ENCODE measurements at regions not wholly inside any gene's neighbourhood (a gene's known extent, or its start where the extent isn't known, plus 50 kb on each side); places are given as distances from the start of the nearest gene placed in this dataset.

DNA sequence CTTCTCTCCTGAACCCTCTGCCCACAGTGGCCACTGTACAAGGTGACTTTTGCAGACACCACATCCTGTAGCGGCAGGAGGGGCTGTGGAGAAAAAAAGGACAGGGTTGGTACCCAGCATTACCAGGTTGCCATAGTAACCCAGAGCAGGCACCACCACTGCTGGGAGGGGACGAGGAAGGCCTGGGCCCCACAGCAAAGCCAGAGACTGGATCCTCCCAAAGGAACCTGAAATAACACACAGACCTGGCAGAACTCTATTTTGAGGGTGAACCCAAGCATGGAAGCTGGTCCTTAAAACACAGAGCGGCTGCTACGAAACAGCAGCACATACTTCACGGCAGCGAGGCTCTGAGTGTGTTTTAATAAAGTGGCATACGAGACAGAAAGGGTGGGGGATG lies 380.6 kb downstream of the CTTN start:
- DNase-seq: no peak

DNA sequence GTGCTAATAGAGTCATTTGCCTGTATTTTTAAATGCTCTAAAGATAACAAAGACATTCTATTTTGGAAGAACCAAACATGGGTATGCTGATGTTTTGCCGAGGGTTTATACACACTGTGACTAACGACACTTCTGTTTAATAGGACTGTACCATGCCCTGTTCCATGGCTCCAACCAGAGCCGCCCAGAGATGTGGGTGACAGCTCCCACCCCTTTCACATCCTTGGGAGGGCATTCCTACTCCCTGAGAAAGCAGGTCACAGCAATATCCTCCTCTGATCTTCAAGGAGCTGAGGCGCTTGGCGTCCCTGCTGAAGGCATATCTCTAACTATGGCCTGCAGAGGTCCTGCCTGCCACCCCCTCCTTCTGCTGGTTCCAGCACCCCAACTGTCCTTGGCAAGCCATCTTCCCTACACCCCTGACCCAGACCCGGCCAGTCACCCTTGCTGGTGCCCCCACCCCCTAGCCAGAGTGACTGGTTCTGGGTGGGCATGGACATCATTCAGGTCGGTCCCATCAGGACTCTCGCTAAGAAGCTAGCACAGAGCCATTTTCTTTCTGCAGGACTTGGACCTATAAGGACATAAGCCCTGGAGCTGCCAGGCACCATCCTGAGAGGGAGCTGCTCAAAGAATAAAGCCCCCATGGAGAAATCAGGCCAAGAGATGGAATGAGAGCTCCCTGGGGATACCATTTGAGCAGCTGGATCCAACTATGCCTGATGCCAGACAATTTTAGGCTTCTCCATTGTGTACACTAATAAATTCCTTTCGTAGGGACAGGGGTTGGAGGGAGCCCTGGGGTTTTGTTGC lies 381.3 kb downstream of the CTTN start:
- DNase-seq: no peak

DNA sequence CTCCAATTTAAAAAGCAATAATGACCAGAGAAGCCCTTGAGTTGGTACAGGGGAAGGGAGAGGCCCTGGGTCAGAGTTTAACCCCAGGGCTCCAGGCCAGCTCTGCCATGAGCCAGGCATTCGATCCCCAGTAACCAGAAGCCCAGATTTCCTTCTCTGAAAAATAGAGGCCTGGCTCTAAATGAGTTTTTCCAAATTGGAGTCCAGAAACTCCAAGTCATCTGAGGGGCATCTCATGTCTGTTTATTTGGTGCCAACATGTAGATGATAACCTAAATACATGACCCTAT lies 381.9 kb downstream of the CTTN start:
- DNase-seq: no peak

DNA sequence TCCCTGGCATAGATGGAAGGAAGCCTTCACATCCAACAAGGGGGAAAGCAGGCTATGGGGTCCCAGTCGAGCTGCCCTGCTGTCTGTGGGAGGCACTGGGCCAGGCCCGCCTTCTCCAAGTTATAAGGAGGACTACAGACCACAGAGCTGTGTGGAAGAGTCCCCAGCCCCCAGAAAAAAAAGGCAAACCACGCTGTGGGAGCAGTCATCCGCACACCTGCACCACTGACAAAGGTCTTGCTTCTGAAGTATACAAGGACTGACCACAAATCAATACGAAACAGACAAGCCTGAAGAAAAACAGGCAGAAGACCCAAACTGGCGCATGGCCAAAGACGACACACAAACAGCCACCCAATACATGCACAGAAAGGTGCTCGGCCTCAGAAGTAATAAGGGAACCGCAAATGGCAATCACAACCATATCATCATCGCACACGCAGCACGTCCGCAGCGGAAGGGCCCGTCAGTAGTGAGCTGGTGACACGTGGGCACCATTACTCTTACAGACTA lies 384.1 kb downstream of the CTTN start:
- DNase-seq: no peak

DNA sequence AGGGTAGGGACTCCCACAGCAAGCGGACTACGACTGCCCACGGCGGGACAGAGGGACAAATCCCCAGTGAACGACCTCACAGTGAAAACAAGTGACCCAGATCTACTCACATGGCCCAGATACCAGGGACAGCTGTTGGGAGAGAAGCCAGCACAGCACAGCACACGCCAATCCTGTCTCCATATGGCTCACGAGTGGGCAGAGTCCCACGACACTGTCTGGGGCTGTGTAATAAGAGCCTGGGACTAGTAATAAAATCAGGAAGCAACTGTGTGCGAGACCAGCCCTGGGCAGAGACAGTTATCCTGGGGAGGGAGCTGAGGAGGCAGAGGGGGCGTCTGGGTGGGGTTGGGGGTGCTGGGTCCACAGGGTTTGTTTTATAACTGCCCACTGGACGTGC lies 385.0 kb downstream of the CTTN start:
- DNase-seq: no peak

DNA sequence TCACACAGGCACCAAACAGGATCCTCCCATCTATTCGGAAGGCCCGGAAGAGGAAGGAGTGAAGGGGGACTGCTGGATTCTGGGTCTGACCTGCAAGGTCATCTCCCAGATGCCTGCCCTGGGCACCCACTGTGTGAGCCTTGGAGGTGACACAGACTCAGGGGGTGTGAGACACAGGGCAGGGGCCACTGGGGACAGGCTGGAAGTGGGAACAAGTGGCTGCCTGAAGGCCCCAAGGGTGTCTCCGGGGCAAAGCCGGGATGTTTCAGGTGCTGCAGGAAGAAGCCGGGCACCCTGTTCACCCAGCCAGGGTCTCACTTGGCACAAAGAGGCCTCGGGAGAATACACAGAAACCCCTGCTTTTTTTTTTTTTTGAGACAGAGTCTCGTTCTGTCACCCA lies 385.5 kb downstream of the CTTN start:
- DNase-seq: no peak

DNA sequence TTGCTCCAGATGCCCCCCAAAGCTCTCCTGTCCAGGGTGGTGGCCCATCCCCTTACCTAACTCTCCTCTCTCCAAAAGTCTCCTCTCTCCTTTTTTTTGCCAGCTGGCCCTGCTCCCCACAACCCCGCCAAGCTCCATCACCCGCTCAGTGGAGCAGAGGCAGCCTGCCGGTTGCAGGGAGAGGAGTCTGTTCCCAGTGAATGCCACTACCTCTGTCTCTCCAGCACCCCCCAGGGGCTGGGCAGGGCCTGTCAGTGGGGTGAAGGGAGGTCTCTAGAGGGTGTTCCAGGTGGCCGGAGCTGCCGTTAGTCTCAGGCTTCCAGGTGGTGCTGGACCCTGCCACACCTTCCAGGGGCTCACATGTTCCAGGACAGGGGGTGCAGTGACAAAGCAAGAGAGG lies 387.0 kb downstream of the CTTN start:
- DNase-seq: no peak

DNA sequence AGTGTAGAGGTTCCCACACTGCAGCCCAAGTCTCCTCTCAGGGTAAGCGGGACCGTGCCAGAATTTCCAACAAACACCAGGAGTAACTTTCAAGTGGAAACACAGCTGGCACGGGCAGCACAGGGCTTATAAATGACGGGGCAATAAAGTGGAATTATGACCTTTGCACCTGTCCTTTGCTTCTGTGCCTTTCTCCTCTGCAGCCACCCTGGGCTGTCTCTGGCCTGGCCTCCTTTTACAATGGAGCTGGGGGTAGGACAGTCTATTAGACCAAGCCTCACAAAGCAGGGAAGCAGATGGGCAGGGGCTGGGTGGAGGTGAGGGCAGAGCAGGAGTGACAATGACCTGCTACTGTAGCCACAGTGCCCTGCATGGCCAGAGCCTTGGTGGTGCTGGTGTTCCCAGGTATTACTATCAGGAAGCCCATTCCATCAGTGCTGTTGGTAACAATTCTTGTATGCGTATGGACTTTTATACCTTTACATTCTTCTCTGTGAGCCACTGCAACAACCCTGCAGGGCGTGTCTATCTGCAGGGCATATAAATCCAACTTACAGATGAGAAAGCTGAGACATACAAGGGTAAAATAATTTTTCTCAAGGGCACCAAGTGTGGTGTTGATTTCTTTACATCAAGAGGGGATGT lies 387.8 kb downstream of the CTTN start:
- DNase-seq: no peak

DNA sequence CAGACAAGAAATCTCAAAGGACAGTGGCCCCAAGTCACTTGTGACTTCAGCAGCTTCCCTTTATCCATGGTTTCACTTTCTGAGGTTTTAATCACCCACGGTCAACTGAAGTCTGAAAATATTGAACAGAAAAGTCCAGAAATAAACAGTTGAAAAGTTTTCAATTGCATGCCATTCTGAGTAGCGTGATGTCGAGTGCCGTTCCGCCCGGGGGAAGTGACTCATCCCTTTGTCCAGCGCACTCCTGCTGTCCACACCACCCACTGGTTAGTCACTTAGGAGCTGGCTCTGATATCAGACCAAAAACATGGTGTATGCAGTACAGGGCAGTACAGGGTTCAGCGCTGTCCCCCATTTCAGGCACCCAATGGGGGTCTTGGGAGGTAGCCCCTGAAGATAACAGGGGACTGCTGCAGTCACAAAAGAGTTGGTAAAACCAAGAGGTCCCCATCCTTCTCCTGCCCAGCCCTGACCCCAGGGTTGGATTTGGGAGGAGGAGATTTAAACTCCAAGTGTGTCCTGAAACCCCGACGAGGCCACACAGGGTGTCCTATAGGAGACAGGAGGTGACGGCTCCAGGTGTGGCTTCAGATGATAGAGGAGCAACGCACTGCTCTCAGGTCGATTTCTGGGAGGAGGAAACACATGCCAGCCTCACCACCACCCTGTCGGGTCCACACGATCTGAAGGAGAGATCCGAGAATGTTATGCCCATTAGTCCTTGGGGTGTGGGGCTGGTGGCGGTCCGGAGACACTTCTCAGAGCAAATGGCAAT lies 390.1 kb downstream of the CTTN start:
- DNase-seq: no peak

DNA sequence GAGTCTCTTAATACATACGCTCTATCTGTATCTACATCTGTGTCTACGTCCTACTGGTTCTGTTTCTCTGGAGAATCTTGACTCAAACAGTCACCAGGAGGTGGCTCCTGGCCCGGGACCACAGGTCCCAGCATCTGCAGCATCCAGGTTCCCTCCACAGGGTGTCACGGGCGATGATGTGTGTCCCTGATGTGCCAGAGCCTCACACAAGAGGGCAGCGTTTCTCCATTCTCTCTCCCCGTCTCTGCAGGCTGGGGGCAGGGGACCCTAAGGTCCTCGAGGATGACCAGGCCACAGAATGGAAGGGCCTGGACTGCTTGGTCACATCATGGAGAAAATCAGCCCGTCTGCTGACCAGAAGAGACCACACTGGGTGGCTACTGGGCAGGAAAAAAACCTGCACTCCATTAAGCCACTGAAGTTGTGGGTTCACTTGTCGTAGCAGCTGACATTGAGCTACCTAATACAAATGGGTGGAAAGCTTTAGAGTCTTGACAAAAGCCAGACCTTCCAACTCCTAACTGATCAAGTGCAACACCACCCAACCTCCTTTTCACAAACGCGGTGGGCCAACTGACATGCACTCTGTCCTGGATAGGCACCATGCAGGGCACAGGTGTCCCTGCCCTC lies 392.5 kb downstream of the CTTN start:
- DNase-seq: no peak

DNA sequence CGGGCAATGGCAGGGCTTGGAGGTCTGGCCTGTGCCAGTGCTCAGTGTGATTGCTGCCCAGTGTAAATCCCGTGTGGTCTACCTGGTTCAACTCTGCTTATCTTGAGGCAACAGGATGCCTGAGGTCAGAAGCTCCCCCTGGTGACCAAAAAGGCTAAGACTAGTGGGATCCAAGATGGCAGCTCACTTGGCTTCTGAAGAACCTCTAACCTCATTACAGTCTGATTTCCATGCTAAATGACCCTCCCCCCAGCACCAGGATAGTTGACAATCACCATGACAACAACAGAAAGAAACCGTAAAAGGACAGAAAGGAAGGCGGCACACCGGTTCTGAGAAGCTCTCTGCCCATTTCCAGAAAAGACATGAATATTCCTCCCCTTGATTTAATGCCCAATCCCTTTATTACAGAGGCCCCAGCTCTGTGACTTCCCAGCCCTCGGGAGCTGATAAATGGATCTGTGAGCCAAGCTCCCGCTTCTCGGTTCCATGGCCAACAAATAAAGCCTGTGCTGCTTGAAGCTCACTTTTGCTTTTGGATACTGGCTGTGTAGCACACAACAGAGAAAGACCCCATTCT lies 398.4 kb downstream of the CTTN start:
- no peak for DNase-seq

DNA sequence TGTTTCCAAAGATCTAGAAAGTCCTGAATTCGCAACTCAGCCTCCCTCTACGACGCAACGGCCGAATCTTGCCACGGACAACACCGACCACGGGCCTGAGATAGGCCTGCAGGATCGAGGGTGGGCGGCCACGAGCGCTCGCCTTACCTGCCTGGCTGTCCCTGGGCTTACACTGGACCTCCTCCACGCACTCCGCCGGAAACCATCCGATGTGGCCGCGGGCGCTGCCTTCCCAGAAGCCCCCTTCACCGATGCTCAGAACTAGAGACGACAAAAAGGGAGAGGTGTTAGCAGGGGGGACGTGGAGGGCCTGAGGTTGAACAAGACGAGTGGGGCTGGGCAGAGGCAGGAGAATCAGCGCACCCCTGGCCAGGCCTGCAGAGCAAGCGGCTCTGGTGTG lies 400.0 kb downstream of the CTTN start:
- DNase-seq: no peak

DNA sequence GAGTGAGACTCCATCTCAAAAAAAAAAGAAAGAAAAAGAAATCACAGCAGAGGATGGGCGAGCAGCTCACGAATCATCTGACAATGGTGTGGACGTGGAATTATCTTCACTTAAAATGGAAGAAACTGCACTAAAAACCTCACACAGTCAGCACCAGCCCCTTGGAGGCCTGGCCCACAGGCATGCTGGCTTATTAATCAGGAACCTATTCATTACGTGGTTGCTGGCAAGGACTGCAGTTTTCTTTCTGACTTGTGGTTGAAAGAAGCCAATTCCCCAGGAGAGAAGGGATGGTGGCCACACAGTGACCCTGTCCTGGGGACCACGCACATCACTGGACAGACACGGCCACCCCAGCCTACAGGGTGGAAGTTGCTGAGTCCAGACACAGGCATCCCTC lies 401.1 kb downstream of the CTTN start:
- no peak for DNase-seq

DNA sequence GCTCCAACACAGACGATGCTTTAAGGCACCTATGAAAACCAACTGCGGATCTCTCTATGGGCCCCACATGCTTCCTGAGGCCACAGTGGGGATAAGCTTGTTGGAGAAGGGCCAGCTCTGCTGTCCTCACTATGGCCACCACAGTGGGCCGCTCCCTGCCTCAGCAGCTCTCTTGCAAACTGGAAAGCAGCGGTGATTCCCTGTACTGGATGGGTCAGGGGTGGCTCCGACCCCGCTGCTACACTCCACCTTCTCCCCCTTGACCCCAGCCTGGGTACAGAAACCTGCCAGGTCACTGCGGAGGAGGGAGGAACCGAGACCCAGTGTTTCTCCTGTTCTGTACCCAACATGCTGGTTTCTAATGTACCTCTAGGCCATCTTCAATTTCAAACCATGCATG lies 403.9 kb downstream of the CTTN start:
- DNase-seq: no peak

DNA sequence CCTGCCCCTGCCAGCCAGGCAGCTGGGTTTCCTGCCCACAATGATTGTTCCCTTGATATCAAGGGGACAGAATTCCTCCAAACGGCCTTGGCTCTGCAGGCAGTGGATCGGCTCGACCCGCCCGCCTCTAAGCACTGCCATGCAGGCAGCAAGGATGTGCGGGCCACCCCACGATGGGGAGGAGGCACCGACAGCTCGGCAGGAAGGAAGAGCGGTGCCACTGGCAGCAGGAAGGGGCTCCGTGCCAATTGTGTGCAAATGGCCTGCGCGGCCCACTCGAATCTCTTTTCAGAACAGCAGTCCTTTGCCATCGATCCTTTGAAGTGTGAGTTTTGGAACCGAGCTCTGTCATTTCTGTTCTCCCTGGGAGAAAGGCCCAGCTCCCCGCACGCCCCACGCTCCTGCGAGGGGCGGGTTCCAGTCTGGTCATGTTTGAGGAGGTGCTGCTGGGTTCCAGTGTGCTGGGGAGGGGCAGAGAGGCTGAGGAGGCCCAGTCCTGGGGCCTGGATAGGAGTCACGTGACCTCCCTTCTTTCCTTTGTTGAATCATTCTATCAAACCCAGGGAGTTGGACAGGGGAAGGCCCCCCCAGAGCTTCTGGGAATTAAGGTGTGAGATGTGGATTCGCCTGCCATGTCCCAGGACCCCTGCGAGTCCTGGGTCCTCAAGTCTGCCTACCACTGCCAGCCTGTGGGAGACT lies 406.0 kb downstream of the CTTN start:
- no peak for DNase-seq

DNA sequence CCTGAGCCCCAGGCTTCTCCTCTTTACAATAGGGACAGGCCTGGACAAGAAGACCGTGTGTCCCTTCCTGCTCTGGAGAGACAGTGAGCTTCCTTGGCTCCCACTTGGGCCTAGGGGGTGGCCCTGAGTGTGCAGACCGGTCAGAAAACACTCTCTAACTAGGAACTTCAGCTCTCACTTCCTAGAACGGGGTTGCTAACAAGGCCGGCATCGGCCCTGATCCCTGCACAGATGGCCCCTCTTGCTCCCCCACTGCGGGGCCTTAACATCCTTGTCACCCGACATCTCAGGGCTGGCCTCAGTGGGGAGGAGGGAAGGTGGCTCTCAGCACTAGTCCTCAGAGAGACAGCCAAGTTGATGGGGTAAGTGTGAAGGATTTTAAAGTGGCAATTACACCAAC lies 406.9 kb downstream of the CTTN start:
- DNase-seq: no peak

DNA sequence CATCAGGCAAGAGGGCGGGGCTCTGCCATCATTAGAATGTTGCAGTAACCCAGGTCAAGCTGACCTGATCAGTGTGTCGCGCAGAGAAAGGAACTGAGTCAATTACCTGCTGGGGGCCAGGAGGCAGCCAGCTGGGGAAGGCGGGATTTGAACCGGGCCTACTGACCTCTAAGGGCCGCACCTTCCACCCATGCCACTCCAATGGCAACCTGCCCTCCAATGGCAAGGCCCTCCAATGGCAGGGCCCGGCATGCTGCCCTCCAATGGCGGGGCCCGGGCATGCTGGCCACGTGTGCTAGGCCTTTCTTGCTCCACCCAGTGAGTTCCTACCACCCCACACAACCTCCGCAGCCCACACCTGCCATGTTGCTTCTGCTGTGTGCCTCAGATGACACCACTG lies 407.6 kb downstream of the CTTN start:
- DNase-seq: no peak

DNA sequence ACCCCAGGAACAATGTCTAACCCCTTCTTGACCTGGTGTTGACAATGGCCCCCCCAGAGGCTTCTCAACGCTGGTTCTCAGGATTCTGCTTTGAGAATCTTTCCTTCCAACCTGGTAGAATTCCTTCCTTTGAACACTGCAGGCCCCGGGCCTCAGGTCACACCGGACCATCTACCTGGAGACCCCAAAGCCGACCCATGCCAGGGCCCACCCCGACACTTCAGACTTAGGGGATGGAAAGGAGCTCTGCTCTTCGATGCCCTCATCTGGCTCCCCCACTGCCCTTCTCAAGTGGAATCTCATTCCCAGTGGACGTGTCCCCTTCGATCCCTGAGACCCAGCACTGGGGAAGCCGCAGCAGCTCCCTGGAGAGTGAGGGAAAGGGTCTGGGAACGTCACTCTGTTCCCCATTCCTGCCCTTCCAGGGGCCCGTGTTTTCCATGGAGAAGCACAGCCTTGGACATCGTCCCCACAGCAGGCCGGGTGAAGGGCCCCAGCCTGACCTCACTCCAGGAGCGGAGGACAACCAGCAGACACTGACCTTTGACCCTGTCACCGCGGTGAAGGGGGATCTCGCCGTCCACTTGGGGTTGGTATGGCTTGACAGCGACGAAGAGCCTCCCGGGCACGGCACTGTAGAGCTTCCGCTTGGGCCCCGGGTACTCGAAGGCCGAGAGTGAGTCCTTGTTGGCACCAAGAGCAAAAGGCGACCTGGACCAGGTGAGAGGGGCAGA lies 408.3 kb downstream of the CTTN start:
- no peak for DNase-seq

DNA sequence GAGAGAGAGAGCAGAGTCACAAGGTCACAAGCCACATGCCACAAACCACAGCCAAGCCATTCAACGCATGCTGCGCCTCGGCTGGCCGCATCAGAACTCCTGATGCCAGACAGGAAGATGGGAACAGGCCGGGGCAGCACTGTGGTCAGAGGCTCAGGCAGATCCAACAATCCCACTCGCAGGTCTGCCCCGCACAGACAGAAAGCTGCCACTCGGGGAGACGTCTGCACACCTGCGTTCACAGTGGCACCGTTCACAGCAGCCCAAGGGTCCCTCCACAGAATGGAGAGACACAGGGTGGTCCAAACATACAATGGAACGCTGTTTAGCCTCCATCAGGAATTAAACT lies 408.8 kb downstream of the CTTN start:
- no peak for DNase-seq

DNA sequence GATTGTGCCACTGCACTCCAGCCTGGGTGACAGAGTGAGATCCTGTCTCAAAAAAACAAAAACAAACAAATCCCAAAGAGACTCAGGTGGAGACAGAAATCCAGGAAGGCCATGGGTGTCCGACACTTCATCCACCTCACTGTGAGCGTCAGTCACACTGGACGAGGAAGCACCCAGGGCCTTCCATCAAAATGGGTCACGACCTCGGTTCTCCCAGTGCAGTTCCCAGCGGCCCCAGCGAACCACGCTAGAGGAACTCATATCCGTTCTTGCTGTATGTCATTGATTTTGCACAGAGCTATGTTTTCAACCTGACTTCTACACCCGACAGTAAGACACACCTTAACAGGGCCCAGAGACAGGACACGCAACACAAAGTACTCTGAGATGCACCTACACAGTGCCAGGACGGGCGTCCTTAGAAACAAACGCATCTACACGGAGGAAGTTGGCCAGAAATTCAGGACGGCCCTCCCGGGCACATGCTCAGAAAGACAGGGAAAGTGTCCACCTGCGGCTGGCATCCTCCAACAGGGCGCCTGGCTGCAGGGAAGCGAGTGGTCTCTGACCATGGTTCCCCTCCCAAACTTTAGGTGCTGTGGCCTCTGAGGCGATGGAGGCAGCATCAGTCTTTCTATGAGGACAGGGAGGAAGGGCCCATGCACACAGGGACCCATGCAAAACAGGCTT lies 410.5 kb downstream of the CTTN start:
- DNase-seq: no peak

DNA sequence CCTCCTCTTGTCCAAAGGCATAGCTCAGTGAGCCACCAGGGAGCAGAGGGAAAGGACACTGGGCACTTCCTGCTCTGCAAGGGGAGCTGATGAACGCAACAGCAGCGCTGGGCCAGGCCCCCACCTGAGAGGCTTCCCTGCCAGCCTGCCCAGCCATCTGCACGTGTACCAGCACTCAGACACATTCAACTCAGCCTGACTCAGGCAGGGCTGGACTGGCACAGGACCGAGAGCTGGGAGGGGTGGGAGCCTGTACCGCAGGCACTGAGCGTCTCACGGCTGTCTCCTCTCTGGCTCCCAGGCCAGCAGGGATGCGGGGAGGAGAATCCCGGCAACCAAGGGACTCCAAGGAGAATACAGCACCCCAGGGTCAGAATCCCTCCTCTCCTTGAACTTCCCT lies 411.8 kb downstream of the CTTN start:
- DNase-seq: no peak

Data from central memory CD4-positive, alpha-beta T cell (primary cell).